ENCODE measurements at regions not wholly inside any gene's neighbourhood (a gene's known extent, or its start where the extent isn't known, plus 50 kb on each side); places are given as distances from the start of the nearest gene placed in this dataset.

GRCh38 chr1:70707214-70707613, 296.1 kb downstream of the CTH start:
- H3K23ac ChIP-seq (ENCODE audit: low read length) = no peak overlapping the region
- H3K56ac ChIP-seq (ENCODE audit: low read length) = no peak overlapping the region
- no peak overlapping the region for H3K9ac ChIP-seq (ENCODE audit: low read length)
- no peak overlapping the region for H4K5ac ChIP-seq (ENCODE audit: low read length)
- no peaks in the 10 kb centered on the region for H3K4me1 ChIP-seq (ENCODE audit: control insufficient read depth, low read depth, low read length)
- no peak overlapping the region for H3K27ac ChIP-seq (ENCODE audit: low read depth, low read length)
- no peaks in the 10 kb centered on the region for H3K27me3 ChIP-seq (ENCODE audit: insufficient read depth, low read length, poor library complexity)
- H2BK5ac ChIP-seq (ENCODE audit: low read length) = no peak overlapping the region
- no peaks in the 10 kb centered on the region for H3K79me2 ChIP-seq (ENCODE audit: control insufficient read depth, insufficient read depth, low read length)
- no peak overlapping the region for H2BK120ac ChIP-seq (ENCODE audit: low read depth, low read length)
- no peak for DNase-seq
- H4K8ac ChIP-seq (ENCODE audit: low read depth, low read length) = no peak overlapping the region
- H2BK15ac ChIP-seq (replicated peaks; ENCODE audit: low read depth) = no peak overlapping the region
- H3K18ac ChIP-seq (ENCODE audit: low read length) = no peak overlapping the region
- no peaks in the 10 kb centered on the region for H3K36me3 ChIP-seq (ENCODE audit: control insufficient read depth, insufficient read depth, low read length)
- H2AK5ac ChIP-seq (ENCODE audit: low read length) = no peak overlapping the region
- no peak overlapping the region for H3K4me3 ChIP-seq (ENCODE audit: low read length)
- H3K79me1 ChIP-seq (ENCODE audit: low read length) = no peaks in the 10 kb centered on the region
- no peak overlapping the region for H3K4me2 ChIP-seq (ENCODE audit: low read length)
- H3K4ac ChIP-seq (ENCODE audit: low read depth, low read length) = no peak overlapping the region

DNA sequence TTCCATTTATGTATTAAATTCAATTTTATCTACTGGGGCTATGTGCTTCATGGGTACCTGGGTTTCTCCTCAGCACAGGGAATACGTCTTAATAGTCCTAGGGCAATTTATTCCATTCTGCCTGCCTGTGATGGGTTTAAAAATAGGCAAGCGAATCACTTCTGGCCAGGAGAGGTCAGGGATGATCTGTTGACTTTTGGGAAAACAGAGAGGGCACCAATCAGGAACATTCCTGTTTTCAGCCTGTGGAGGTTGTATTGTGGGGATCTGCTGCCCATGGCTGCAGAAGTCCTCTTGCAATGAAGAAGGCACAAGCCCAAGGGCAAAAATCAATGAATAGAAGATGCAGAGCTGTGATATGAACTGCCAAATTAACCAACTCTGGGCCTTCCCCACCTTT, 303.1 kb downstream of the CTH start:
- Histone ChIP-seq H3K79me2 (ENCODE audit: control insufficient read depth, insufficient read depth, low read length) (no peaks in the 10 kb centered on the region), H3K9ac (ENCODE audit: low read length) (no peak overlapping the region), H4K8ac (ENCODE audit: low read depth, low read length) (no peak overlapping the region), H3K23ac (ENCODE audit: low read length) (no peak overlapping the region), H3K27me3 (ENCODE audit: insufficient read depth, low read length, poor library complexity) (no peaks in the 10 kb centered on the region), H3K4me3 (ENCODE audit: low read length) (no peak overlapping the region), H3K27ac (ENCODE audit: low read depth, low read length) (no peak overlapping the region), H4K5ac (ENCODE audit: low read length) (no peak overlapping the region), H2BK5ac (ENCODE audit: low read length) (no peak overlapping the region), H3K4me1 (ENCODE audit: control insufficient read depth, low read depth, low read length) (no peaks in the 10 kb centered on the region), H3K4ac (ENCODE audit: low read depth, low read length) (no peak overlapping the region), H2AK5ac (ENCODE audit: low read length) (no peak overlapping the region), H3K18ac (ENCODE audit: low read length) (no peak overlapping the region), H2BK15ac (replicated peaks; ENCODE audit: low read depth) (no peak overlapping the region), H3K36me3 (ENCODE audit: control insufficient read depth, insufficient read depth, low read length) (no peaks in the 10 kb centered on the region), H2BK120ac (ENCODE audit: low read depth, low read length) (no peak overlapping the region), H3K4me2 (ENCODE audit: low read length) (no peak overlapping the region), H3K79me1 (ENCODE audit: low read length) (no peaks in the 10 kb centered on the region), H3K56ac (ENCODE audit: low read length) (no peak overlapping the region)
- peak; percentile 61 for DNase-seq
- no CpG with 5 or more reads among the region's 2 CpGs for WGBS (ENCODE audit: extremely low coverage, insufficient coverage, low lambda C conversion rate)

GRCh38 chr1:70717211-70717610, 306.1 kb downstream of the CTH start:
- Histone ChIP-seq H3K56ac (ENCODE audit: low read length) (no peak overlapping the region), H2BK15ac (replicated peaks; ENCODE audit: low read depth) (no peak overlapping the region), H2BK120ac (ENCODE audit: low read depth, low read length) (no peak overlapping the region), H4K8ac (ENCODE audit: low read depth, low read length) (no peak overlapping the region), H3K9ac (ENCODE audit: low read length) (no peak overlapping the region), H3K18ac (ENCODE audit: low read length) (no peak overlapping the region), H3K79me1 (ENCODE audit: low read length) (no peaks in the 10 kb centered on the region), H3K27ac (ENCODE audit: low read depth, low read length) (no peak overlapping the region), H4K5ac (ENCODE audit: low read length) (no peak overlapping the region), H3K79me2 (ENCODE audit: control insufficient read depth, insufficient read depth, low read length) (no peaks in the 10 kb centered on the region), H3K23ac (ENCODE audit: low read length) (no peak overlapping the region), H3K4me1 (ENCODE audit: control insufficient read depth, low read depth, low read length) (no peaks in the 10 kb centered on the region), H3K4ac (ENCODE audit: low read depth, low read length) (no peak overlapping the region), H3K4me3 (ENCODE audit: low read length) (no peak overlapping the region), H3K36me3 (ENCODE audit: control insufficient read depth, insufficient read depth, low read length) (no peaks in the 10 kb centered on the region), H2AK5ac (ENCODE audit: low read length) (no peak overlapping the region), H3K4me2 (ENCODE audit: low read length) (no peak overlapping the region), H2BK5ac (ENCODE audit: low read length) (no peak overlapping the region), H3K27me3 (ENCODE audit: insufficient read depth, low read length, poor library complexity) (no peaks in the 10 kb centered on the region)
- WGBS (ENCODE audit: extremely low coverage, insufficient coverage, low lambda C conversion rate) = no CpG with 5 or more reads among the region's 2 CpGs
- DNase-seq = no peak

GRCh38 chr1:70717656-70718055, 306.6 kb downstream of the CTH start:
- H3K27me3 ChIP-seq (ENCODE audit: insufficient read depth, low read length, poor library complexity) = no peaks in the 10 kb centered on the region
- no peak overlapping the region for H3K27ac ChIP-seq (ENCODE audit: low read depth, low read length)
- H2BK5ac ChIP-seq (ENCODE audit: low read length) = no peak overlapping the region
- H3K4ac ChIP-seq (ENCODE audit: low read depth, low read length) = no peak overlapping the region
- H3K4me1 ChIP-seq (ENCODE audit: control insufficient read depth, low read depth, low read length) = no peaks in the 10 kb centered on the region
- H3K79me1 ChIP-seq (ENCODE audit: low read length) = no peaks in the 10 kb centered on the region
- no peak overlapping the region for H3K4me2 ChIP-seq (ENCODE audit: low read length)
- no peak overlapping the region for H4K5ac ChIP-seq (ENCODE audit: low read length)
- H3K4me3 ChIP-seq (ENCODE audit: low read length) = no peak overlapping the region
- no CpG with 5 or more reads among the region's 1 CpG for WGBS (ENCODE audit: extremely low coverage, insufficient coverage, low lambda C conversion rate)
- no peak overlapping the region for H3K56ac ChIP-seq (ENCODE audit: low read length)
- H3K18ac ChIP-seq (ENCODE audit: low read length) = no peak overlapping the region
- no peaks in the 10 kb centered on the region for H3K79me2 ChIP-seq (ENCODE audit: control insufficient read depth, insufficient read depth, low read length)
- no peaks in the 10 kb centered on the region for H3K36me3 ChIP-seq (ENCODE audit: control insufficient read depth, insufficient read depth, low read length)
- H2BK15ac ChIP-seq (replicated peaks; ENCODE audit: low read depth) = no peak overlapping the region
- H4K8ac ChIP-seq (ENCODE audit: low read depth, low read length) = no peak overlapping the region
- no peak overlapping the region for H3K9ac ChIP-seq (ENCODE audit: low read length)
- DNase-seq = no peak
- H2AK5ac ChIP-seq (ENCODE audit: low read length) = no peak overlapping the region
- H2BK120ac ChIP-seq (ENCODE audit: low read depth, low read length) = no peak overlapping the region
- no peak overlapping the region for H3K23ac ChIP-seq (ENCODE audit: low read length)

GRCh38 chr1:70718086-70718630, 307.1 kb downstream of the CTH start:
- Histone ChIP-seq H3K56ac (ENCODE audit: low read length) (no peak overlapping the region), H3K79me1 (ENCODE audit: low read length) (no peaks in the 10 kb centered on the region), H3K9ac (ENCODE audit: low read length) (no peak overlapping the region), H2AK5ac (ENCODE audit: low read length) (no peak overlapping the region), H4K5ac (ENCODE audit: low read length) (no peak overlapping the region), H4K8ac (ENCODE audit: low read depth, low read length) (no peak overlapping the region), H3K27ac (ENCODE audit: low read depth, low read length) (no peak overlapping the region), H3K4me3 (ENCODE audit: low read length) (no peak overlapping the region), H2BK15ac (replicated peaks; ENCODE audit: low read depth) (no peak overlapping the region), H3K36me3 (ENCODE audit: control insufficient read depth, insufficient read depth, low read length) (no peaks in the 10 kb centered on the region), H3K79me2 (ENCODE audit: control insufficient read depth, insufficient read depth, low read length) (no peaks in the 10 kb centered on the region), H3K18ac (ENCODE audit: low read length) (no peak overlapping the region), H3K27me3 (ENCODE audit: insufficient read depth, low read length, poor library complexity) (no peaks in the 10 kb centered on the region), H2BK120ac (ENCODE audit: low read depth, low read length) (no peak overlapping the region), H3K4me1 (ENCODE audit: control insufficient read depth, low read depth, low read length) (no peaks in the 10 kb centered on the region), H2BK5ac (ENCODE audit: low read length) (no peak overlapping the region), H3K4ac (ENCODE audit: low read depth, low read length) (no peak overlapping the region), H3K4me2 (ENCODE audit: low read length) (no peak overlapping the region), H3K23ac (ENCODE audit: low read length) (no peak overlapping the region)
- DNase-seq = no peak
- no CpG with 5 or more reads among the region's 2 CpGs for WGBS (ENCODE audit: extremely low coverage, insufficient coverage, low lambda C conversion rate)

GRCh38 chr1:70719154-70719553, 308.1 kb downstream of the CTH start:
- no peak for DNase-seq
- no peak overlapping the region for H2BK15ac ChIP-seq (replicated peaks; ENCODE audit: low read depth)
- H3K27ac ChIP-seq (ENCODE audit: low read depth, low read length) = no peak overlapping the region
- no peak overlapping the region for H3K4me2 ChIP-seq (ENCODE audit: low read length)
- no peaks in the 10 kb centered on the region for H3K4me1 ChIP-seq (ENCODE audit: control insufficient read depth, low read depth, low read length)
- no peak overlapping the region for H3K56ac ChIP-seq (ENCODE audit: low read length)
- H3K23ac ChIP-seq (ENCODE audit: low read length) = no peak overlapping the region
- no peak overlapping the region for H2BK5ac ChIP-seq (ENCODE audit: low read length)
- no peak overlapping the region for H4K5ac ChIP-seq (ENCODE audit: low read length)
- no peak overlapping the region for H3K4me3 ChIP-seq (ENCODE audit: low read length)
- no peaks in the 10 kb centered on the region for H3K27me3 ChIP-seq (ENCODE audit: insufficient read depth, low read length, poor library complexity)
- H2BK120ac ChIP-seq (ENCODE audit: low read depth, low read length) = no peak overlapping the region
- H3K36me3 ChIP-seq (ENCODE audit: control insufficient read depth, insufficient read depth, low read length) = no peaks in the 10 kb centered on the region
- no peak overlapping the region for H3K9ac ChIP-seq (ENCODE audit: low read length)
- H3K4ac ChIP-seq (ENCODE audit: low read depth, low read length) = no peak overlapping the region
- H3K18ac ChIP-seq (ENCODE audit: low read length) = no peak overlapping the region
- no peaks in the 10 kb centered on the region for H3K79me2 ChIP-seq (ENCODE audit: control insufficient read depth, insufficient read depth, low read length)
- no peak overlapping the region for H4K8ac ChIP-seq (ENCODE audit: low read depth, low read length)
- no CpG with 5 or more reads among the region's 2 CpGs for WGBS (ENCODE audit: extremely low coverage, insufficient coverage, low lambda C conversion rate)
- no peak overlapping the region for H2AK5ac ChIP-seq (ENCODE audit: low read length)
- H3K79me1 ChIP-seq (ENCODE audit: low read length) = no peaks in the 10 kb centered on the region
